PFSK-1 (cell line): ENCODE measurements at regions not wholly inside any gene's neighbourhood (a gene's known extent, or its start where the extent isn't known, plus 50 kb on each side); places are given as distances from the start of the nearest gene placed in this dataset.

ENCODE experiments used
- FOXP2 ChIP-seq: optimal IDR thresholded peaks from 2 replicates; pipeline ENCODE3; 2011; ENCODE audit warnings: borderline replicate concordance, control low read depth, inconsistent platforms; ENCODE audit not compliant: insufficient read depth; ENCODE audit errors: extremely low read length, extremely low read depth
- POLR2AphosphoS5 ChIP-seq: IDR thresholded peaks from 2 replicates; pipeline ENCODE4 v1.6.1; 2012; ENCODE audit warnings: low read depth, mild to moderate bottlenecking, control low read depth, low read length, moderate library complexity
- REST ChIP-seq, 2 experiments: IDR thresholded peaks; 2 replicates each; pipeline versions ENCODE4 v1.6.1 to v1.8.0; 2011 to 2012; ENCODE audit warnings: low read depth in 2 of 2, low read length in 2 of 2, control low read depth in 1 of 2, inconsistent platforms in 1 of 2, mild to moderate bottlenecking in 1 of 2, moderate library complexity in 1 of 2; ENCODE audit not compliant: insufficient read depth in 1 of 2
- TAF1 ChIP-seq: IDR thresholded peaks from 2 replicates; pipeline ENCODE4 v1.6.1; 2012; ENCODE audit warnings: low read length, control low read depth, borderline replicate concordance; ENCODE audit not compliant: insufficient read depth

- TF ChIP-seq FOXP2 = no peak
- TF ChIP-seq TAF1 = no peak
- TF ChIP-seq REST (IDR thresholded peaks at IDR 0.05; ENCODE audit: insufficient read depth in 1 of 2, low read depth in 2 of 2, low read length in 2 of 2) = no peak
- TF ChIP-seq POLR2AphosphoS5 = no peak
Observed at GRCh38 chr18:1527805-1528204, 623.1 kb downstream of the ADCYAP1 start.
